GM23248 (cell line): ENCODE measurements at regions not wholly inside any gene's neighbourhood (a gene's known extent, or its start where the extent isn't known, plus 50 kb on each side); places are given as distances from the start of the nearest gene placed in this dataset.
A peak's percentile ranks its signal among the peaks of the same experiment; 100 is the strongest.

Source experiments
- DNase-seq: peaks from one replicate; pipeline ENCODE4 v3.0.0-alpha.2; 2015
- H2AFZ ChIP-seq: fragments of 200-600 bp; sonication (generic); 2 replicates; pipeline ENCODE4 v1.6.1; 2016; ENCODE audit warnings: antibody characterized with exemption
- H3F3A ChIP-seq: fragments of 200-600 bp; sonication (generic); 2 replicates; pipeline ENCODE4 v1.6.1; 2016; ENCODE audit warnings: mild to moderate bottlenecking, antibody characterized with exemption, mixed run types; ENCODE audit not compliant: insufficient read depth
- H3K27ac ChIP-seq: fragments of 200-600 bp; sonication (generic); 2 replicates; pipeline ENCODE4 v1.5.1; 2016; ENCODE audit warnings: mild to moderate bottlenecking
- H3K27me3 ChIP-seq: fragments of 200-600 bp; sonication (generic); replicated peaks from 2 replicates; pipeline ENCODE4 v1.6.1; 2016; ENCODE audit warnings: mild to moderate bottlenecking; ENCODE audit not compliant: insufficient read depth
- H3K36me3 ChIP-seq: fragments of 200-600 bp; sonication (generic); 2 replicates; pipeline ENCODE4 v1.6.1; 2016; ENCODE audit warnings: low read depth, mild to moderate bottlenecking
- H3K4me1 ChIP-seq: fragments of 200-600 bp; sonication (generic); 2 replicates; pipeline ENCODE4 v1.6.1; 2016; ENCODE audit warnings: mild to moderate bottlenecking; ENCODE audit not compliant: insufficient read depth
- H3K4me2 ChIP-seq: fragments of 200-600 bp; sonication (generic); one replicate; pipeline ENCODE4 v1.6.1; 2016; ENCODE audit warnings: mild to moderate bottlenecking; ENCODE audit not compliant: unreplicated experiment
- H3K4me3 ChIP-seq: fragments of 200-600 bp; sonication (generic); 2 replicates; pipeline ENCODE4 v1.5.1; 2016; ENCODE audit warnings: mild to moderate bottlenecking
- H3K79me2 ChIP-seq: fragments of 200-600 bp; sonication (generic); 2 replicates; pipeline ENCODE4 v1.6.1; 2016; ENCODE audit warnings: mild to moderate bottlenecking; ENCODE audit not compliant: insufficient read depth
- H3K9ac ChIP-seq: fragments of 200-600 bp; sonication (generic); 2 replicates; pipeline ENCODE4 v1.6.1; 2016; ENCODE audit warnings: mild to moderate bottlenecking
- H3K9me2 ChIP-seq: fragments of 200-600 bp; sonication (generic); 2 replicates; pipeline ENCODE4 v1.6.1; 2016; ENCODE audit warnings: mixed run types, mild to moderate bottlenecking, moderate library complexity; ENCODE audit not compliant: insufficient read depth
- H3K9me3 ChIP-seq: fragments of 200-600 bp; sonication (generic); one replicate; pipeline ENCODE4 v1.6.1; 2017; ENCODE audit warnings: low read depth
- H4K20me1 ChIP-seq: fragments of 200-600 bp; sonication (generic); 2 replicates; pipeline ENCODE4 v1.6.0; 2016; ENCODE audit not compliant: insufficient read depth
- EZH2 ChIP-seq: fragments of 200-600 bp; sonication (generic); IDR thresholded peaks from 2 replicates; pipeline ENCODE4 v1.6.1; 2018; ENCODE audit warnings: antibody characterized with exemption, mild to moderate bottlenecking; ENCODE audit not compliant: insufficient read depth, poor library complexity, severe bottlenecking
- EZH2phosphoT487 ChIP-seq: fragments of 200-600 bp; sonication (generic); IDR thresholded peaks from 2 replicates; pipeline ENCODE4 v1.6.1; 2018; ENCODE audit warnings: antibody characterized with exemption, moderate library complexity, mild to moderate bottlenecking, low read depth; ENCODE audit not compliant: insufficient read depth
- WGBS, 2 experiments: methylation state at CpG; one replicate each; pipeline ENCODE4 v1.1.6; 2015 to 2017; ENCODE audit warnings: low lambda C conversion rate in 2 of 2, low coverage in 1 of 2; ENCODE audit errors: missing lambda C conversion rate in 2 of 2; 5-methylcytosine and 5-hydroxymethylcytosine counted together
- in situ Hi-C: fragments of 300-500 bp; cut with MboI; formaldehyde crosslinking; loops from 2 replicates; pipeline ENCODE4 v1.15.0; 2020

- Histone ChIP-seq H3K4me3 (no peak overlapping the region), H3K9me2 (no peaks in the 10 kb centered on the region), H3K9ac (no peak overlapping the region), H3K36me3 (no peaks in the 10 kb centered on the region), H3K27ac (no peak overlapping the region), H4K20me1 (no peaks in the 10 kb centered on the region), H3K79me2 (no peaks in the 10 kb centered on the region), H3K9me3 (no peaks in the 10 kb centered on the region), H3F3A (no peaks in the 10 kb centered on the region), H2AFZ (no peak overlapping the region), H3K4me2 (no peak overlapping the region), H3K4me1 (no peaks in the 10 kb centered on the region), H3K27me3 (no peaks in the 10 kb centered on the region)
- 19 to 25% methylated on average over 6 of the region's 6 CpGs for WGBS, 2 experiments
- DNase-seq = peak; percentile 52
- in situ Hi-C loops = no loop called here
- TF ChIP-seq EZH2phosphoT487 (no peak), EZH2 (no peak)
These were observed 108.4 kb upstream of the NBEA start for GRCh38 chr13:34833562-34834182.

GRCh38 chr13:34842466-34842865, 99.6 kb upstream of the NBEA start:
- in situ Hi-C loops = no loop called here
- H3K4me2 ChIP-seq = no peak overlapping the region
- DNase-seq = no peak
- WGBS, 2 experiments = 90% methylated on average over 3 of the region's 3 CpGs
- TF ChIP-seq EZH2 (no peak), EZH2phosphoT487 (no peak)
- H3K36me3 ChIP-seq = no peaks in the 10 kb centered on the region
- no peaks in the 10 kb centered on the region for H3K9me2 ChIP-seq
- H3K9ac ChIP-seq = no peak overlapping the region
- H3K27ac ChIP-seq = no peak overlapping the region
- no peak overlapping the region for H2AFZ ChIP-seq
- H3K4me3 ChIP-seq = no peak overlapping the region
- H3K79me2 ChIP-seq = no peaks in the 10 kb centered on the region
- no peaks in the 10 kb centered on the region; the same call in 1 of the 2 replicates for H4K20me1 ChIP-seq
- no peaks in the 10 kb centered on the region for H3K27me3 ChIP-seq
- no peaks in the 10 kb centered on the region for H3F3A ChIP-seq
- no peaks in the 10 kb centered on the region for H3K4me1 ChIP-seq
- no peaks in the 10 kb centered on the region for H3K9me3 ChIP-seq

GRCh38 chr13:34847766-34848165, 94.3 kb upstream of the NBEA start:
- H3K27me3 ChIP-seq = no peaks in the 10 kb centered on the region
- no peaks in the 10 kb centered on the region for H3K4me1 ChIP-seq
- no peak overlapping the region for H3K27ac ChIP-seq
- no peak overlapping the region for H3K9ac ChIP-seq
- no peak overlapping the region for H3K4me2 ChIP-seq
- no peak overlapping the region for H3K4me3 ChIP-seq
- DNase-seq = no peak
- TF ChIP-seq EZH2 (no peak), EZH2phosphoT487 (no peak)
- no peaks in the 10 kb centered on the region for H3K79me2 ChIP-seq
- WGBS, 2 experiments = 27 to 45% methylated on average over 3 of the region's 3 CpGs
- no peaks in the 10 kb centered on the region for H3K36me3 ChIP-seq
- in situ Hi-C loops = no loop called here
- H3K9me3 ChIP-seq = no peaks in the 10 kb centered on the region
- H3F3A ChIP-seq = no peaks in the 10 kb centered on the region
- H3K9me2 ChIP-seq = no peaks in the 10 kb centered on the region
- H4K20me1 ChIP-seq = no peaks in the 10 kb centered on the region; the same call in 1 of the 2 replicates
- no peak overlapping the region for H2AFZ ChIP-seq

GRCh38 chr13:34849406-34849805, 92.7 kb upstream of the NBEA start:
- Histone ChIP-seq H3K79me2 (no peaks in the 10 kb centered on the region), H3F3A (no peaks in the 10 kb centered on the region), H3K27me3 (no peaks in the 10 kb centered on the region), H3K9me3 (no peaks in the 10 kb centered on the region), H3K36me3 (no peaks in the 10 kb centered on the region), H3K9me2 (no peaks in the 10 kb centered on the region), H4K20me1 (no peaks in the 10 kb centered on the region), H3K27ac (no peak overlapping the region), H3K4me1 (no peaks in the 10 kb centered on the region), H3K4me3 (no peak overlapping the region), H3K9ac (no peak overlapping the region), H3K4me2 (no peak overlapping the region), H2AFZ (no peak overlapping the region)
- DNase-seq = no peak
- in situ Hi-C loops = no loop called here
- no peak for TF ChIP-seq EZH2
- TF ChIP-seq EZH2phosphoT487 = no peak

- Histone ChIP-seq H3K79me2 (no peaks in the 10 kb centered on the region), H2AFZ (no peak overlapping the region), H3K4me3 (no peak overlapping the region), H3K9ac (no peak overlapping the region), H3K4me2 (no peak overlapping the region), H3K27me3 (no peaks in the 10 kb centered on the region), H3K27ac (no peak overlapping the region), H4K20me1 (no peaks in the 10 kb centered on the region), H3K9me3 (no peaks in the 10 kb centered on the region), H3K4me1 (no peaks in the 10 kb centered on the region), H3K36me3 (no peaks in the 10 kb centered on the region), H3F3A (no peaks in the 10 kb centered on the region), H3K9me2 (no peaks in the 10 kb centered on the region)
- no peak for TF ChIP-seq EZH2phosphoT487
- TF ChIP-seq EZH2 = no peak
- 75 to 79% methylated on average over 4 of the region's 4 CpGs for WGBS, 2 experiments
- DNase-seq = no peak
- in situ Hi-C loops = no loop called here
These were observed 88.9 kb upstream of the NBEA start for GRCh38 chr13:34853161-34853560.
